ENCODE measurements at regions not wholly inside any gene's neighbourhood (a gene's known extent, or its start where the extent isn't known, plus 50 kb on each side); places are given as distances from the start of the nearest gene placed in this dataset.

GRCh38 chr9:79127661-79128060 lies 444.1 kb upstream of the TLE4 start:
- intact Hi-C loops (cut with DNase I; ENCODE audit: low total_unique reads): no loop called here
- no peak for DNase-seq (ENCODE audit: low spot score in 2 of 2)
- no peak for TF ChIP-seq POLR2A (IDR thresholded peaks at IDR 0.05)
- TF ChIP-seq CTCF (IDR thresholded peaks at IDR 0.05): no peak
- no peak overlapping the region for H3K4me3 ChIP-seq (ENCODE audit: low read depth, poor library complexity, severe bottlenecking)
- WGBS, 2 donors: 39 to 42% methylated on average over 4 of the region's 4 CpGs

- 47 to 49% methylated on average over 8 of the region's 8 CpGs for WGBS, 2 donors
- intact Hi-C loops (cut with DNase I; ENCODE audit: low total_unique reads): no loop called here
- no peak overlapping the region for H3K4me3 ChIP-seq (ENCODE audit: low read depth, poor library complexity, severe bottlenecking)
- peak; percentile 36 to 87 for DNase-seq (ENCODE audit: low spot score in 2 of 2)
- TF ChIP-seq POLR2A (IDR thresholded peaks at IDR 0.05) (no peak), CTCF (IDR thresholded peaks at IDR 0.05) (no peak)
Observed at GRCh38 chr9:79129865-79130480, 441.8 kb upstream of the TLE4 start.

- WGBS, 2 donors: 77 to 89% methylated on average over 2 of the region's 2 CpGs
- intact Hi-C loops (cut with DNase I; ENCODE audit: low total_unique reads): no loop called here
- TF ChIP-seq CTCF (IDR thresholded peaks at IDR 0.05) (no peak), POLR2A (IDR thresholded peaks at IDR 0.05) (no peak)
Observed at GRCh38 chr9:79131246-79131774, 440.5 kb upstream of the TLE4 start.

GRCh38 chr9:79131824-79132377 lies 439.9 kb upstream of the TLE4 start:
- H3K4me3 ChIP-seq (ENCODE audit: low read depth, poor library complexity, severe bottlenecking): no peak overlapping the region
- TF ChIP-seq POLR2A (IDR thresholded peaks at IDR 0.05) (no peak), CTCF (IDR thresholded peaks at IDR 0.05) (no peak)
- intact Hi-C loops (cut with DNase I; ENCODE audit: low total_unique reads): no loop called here
- WGBS, 2 donors: 81 to 89% methylated on average over 4 of the region's 4 CpGs
- no peak for DNase-seq (ENCODE audit: low spot score in 2 of 2)

More at GRCh38 chr9:79131246-79131774, 440.5 kb upstream of the TLE4 start:
- H3K4me3 ChIP-seq (ENCODE audit: low read depth, poor library complexity, severe bottlenecking): no peak overlapping the region
- DNase-seq (ENCODE audit: low spot score in 2 of 2): no peak

GRCh38 chr9:79134654-79135053 lies 437.1 kb upstream of the TLE4 start:
- TF ChIP-seq POLR2A (IDR thresholded peaks at IDR 0.05) (no peak), CTCF (IDR thresholded peaks at IDR 0.05) (no peak)
- WGBS, 2 donors: 75 to 78% methylated on average over 5 of the region's 5 CpGs
- H3K4me3 ChIP-seq (ENCODE audit: low read depth, poor library complexity, severe bottlenecking): no peak overlapping the region
- DNase-seq (ENCODE audit: low spot score in 2 of 2): no peak
- intact Hi-C loops (cut with DNase I; ENCODE audit: low total_unique reads): no loop called here
